Smooth muscle cell (in vitro differentiated cells): ENCODE measurements at regions not wholly inside any gene's neighbourhood (a gene's known extent, or its start where the extent isn't known, plus 50 kb on each side); places are given as distances from the start of the nearest gene placed in this dataset.

Experiments used
- DNase-seq: peaks from one replicate; lab custom pipeline; 2025; ENCODE audit not compliant: unreplicated experiment; lab: John Stamatoyannopoulos, UW
- H2AFZ ChIP-seq: fragments of 200-600 bp; sonication (generic); 2 replicates; pipeline ENCODE4 v1.6.0; 2016; ENCODE audit warnings: antibody characterized with exemption, low read depth, mild to moderate bottlenecking
- H3F3A ChIP-seq: fragments of 200-600 bp; sonication (generic); 2 replicates; pipeline ENCODE4 v1.6.0; 2017; ENCODE audit warnings: antibody characterized with exemption, low read depth
- H3K27ac ChIP-seq: fragments of 200-600 bp; sonication (generic); 2 replicates; pipeline ENCODE4 v1.5.1; 2016; ENCODE audit warnings: low read depth, mild to moderate bottlenecking
- H3K27me3 ChIP-seq: fragments of 200-600 bp; sonication (generic); 2 replicates; pipeline ENCODE4 v1.6.1; 2016; ENCODE audit warnings: low read depth, mild to moderate bottlenecking
- H3K36me3 ChIP-seq: fragments of 200-600 bp; sonication (generic); 2 replicates; pipeline ENCODE4 v1.5.1; 2016; ENCODE audit warnings: low read depth
- H3K4me1 ChIP-seq: fragments of 200-600 bp; sonication (generic); 2 replicates; pipeline ENCODE4 v1.5.1; 2016; ENCODE audit warnings: low read depth
- H3K4me2 ChIP-seq: fragments of 200-600 bp; sonication (generic); 2 replicates; pipeline ENCODE4 v1.6.0; 2016; ENCODE audit warnings: mild to moderate bottlenecking
- H3K4me3 ChIP-seq: fragments of 200-600 bp; sonication (generic); 2 replicates; pipeline ENCODE4 v1.5.1; 2016; ENCODE audit warnings: mild to moderate bottlenecking
- H3K79me2 ChIP-seq: fragments of 200-600 bp; sonication (generic); 2 replicates; pipeline ENCODE4 v1.6.0; 2016; ENCODE audit warnings: low read depth, mild to moderate bottlenecking
- H3K9ac ChIP-seq: fragments of 200-600 bp; sonication (generic); 2 replicates; pipeline ENCODE4 v1.6.0; 2016; ENCODE audit warnings: low read depth
- H3K9me3 ChIP-seq: fragments of 200-600 bp; sonication (generic); replicated peaks from 2 replicates; pipeline ENCODE4 v1.5.1; 2016; ENCODE audit warnings: low read depth
- H4K20me1 ChIP-seq: fragments of 200-600 bp; sonication (generic); 2 replicates; pipeline ENCODE4 v1.6.0; 2016; ENCODE audit warnings: low read depth
- WGBS: methylation state at CpG from one replicate; pipeline ENCODE4 v1.1.7; 2016; ENCODE audit warnings: low lambda C conversion rate; 5-methylcytosine and 5-hydroxymethylcytosine counted together
- TF ChIP-seq, protein P1 (sequence below): fragments of 200-600 bp; sonication (generic); IDR thresholded peaks from 2 replicates; pipeline ENCODE4 v1.5.1; 2017; ENCODE audit warnings: borderline replicate concordance, mild to moderate bottlenecking, antibody characterized with exemption; ENCODE audit not compliant: insufficient read depth, poor library complexity, severe bottlenecking

DNA sequence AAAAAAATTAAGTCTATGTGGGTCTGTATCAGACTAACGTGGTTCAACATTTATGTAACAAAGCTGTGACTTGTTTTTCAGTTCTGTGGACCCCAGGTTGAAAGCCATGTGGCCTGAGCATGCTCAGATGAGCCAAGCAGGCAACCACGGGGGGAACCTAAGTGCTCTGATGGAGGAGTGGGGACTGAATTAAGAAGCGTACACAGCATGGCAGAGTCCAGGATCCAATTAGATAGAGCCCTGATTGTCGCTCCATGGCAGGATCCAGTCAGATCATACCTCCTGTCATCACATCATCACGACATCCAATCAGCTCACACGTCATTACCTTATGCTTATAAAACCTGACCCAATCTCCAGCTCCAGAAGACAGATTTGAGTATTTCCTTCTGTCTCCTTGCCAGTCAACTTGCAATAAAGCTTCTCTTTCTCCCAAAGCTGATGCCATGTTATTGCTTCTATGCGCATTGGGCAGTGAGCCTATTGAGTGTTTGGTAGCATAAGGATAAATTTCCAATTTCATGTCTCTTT, 1013.1 kb upstream of the TMEM132C start:
- TF ChIP-seq, protein P1, sequence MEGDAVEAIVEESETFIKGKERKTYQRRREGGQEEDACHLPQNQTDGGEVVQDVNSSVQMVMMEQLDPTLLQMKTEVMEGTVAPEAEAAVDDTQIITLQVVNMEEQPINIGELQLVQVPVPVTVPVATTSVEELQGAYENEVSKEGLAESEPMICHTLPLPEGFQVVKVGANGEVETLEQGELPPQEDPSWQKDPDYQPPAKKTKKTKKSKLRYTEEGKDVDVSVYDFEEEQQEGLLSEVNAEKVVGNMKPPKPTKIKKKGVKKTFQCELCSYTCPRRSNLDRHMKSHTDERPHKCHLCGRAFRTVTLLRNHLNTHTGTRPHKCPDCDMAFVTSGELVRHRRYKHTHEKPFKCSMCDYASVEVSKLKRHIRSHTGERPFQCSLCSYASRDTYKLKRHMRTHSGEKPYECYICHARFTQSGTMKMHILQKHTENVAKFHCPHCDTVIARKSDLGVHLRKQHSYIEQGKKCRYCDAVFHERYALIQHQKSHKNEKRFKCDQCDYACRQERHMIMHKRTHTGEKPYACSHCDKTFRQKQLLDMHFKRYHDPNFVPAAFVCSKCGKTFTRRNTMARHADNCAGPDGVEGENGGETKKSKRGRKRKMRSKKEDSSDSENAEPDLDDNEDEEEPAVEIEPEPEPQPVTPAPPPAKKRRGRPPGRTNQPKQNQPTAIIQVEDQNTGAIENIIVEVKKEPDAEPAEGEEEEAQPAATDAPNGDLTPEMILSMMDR = no peak
- Histone ChIP-seq H3K4me3 (no peak overlapping the region), H4K20me1 (no peaks in the 10 kb centered on the region), H3K4me2 (no peak overlapping the region), H2AFZ (no peak overlapping the region), H3K27me3 (no peaks in the 10 kb centered on the region), H3K79me2 (no peaks in the 10 kb centered on the region), H3K4me1 (no peaks in the 10 kb centered on the region), H3K9ac (no peak overlapping the region), H3K27ac (no peak overlapping the region), H3K9me3 (no peaks in the 10 kb centered on the region), H3F3A (no peaks in the 10 kb centered on the region), H3K36me3 (no peaks in the 10 kb centered on the region)
- WGBS = 84% methylated on average over 7 of the region's 7 CpGs
- DNase-seq = no peak

DNA sequence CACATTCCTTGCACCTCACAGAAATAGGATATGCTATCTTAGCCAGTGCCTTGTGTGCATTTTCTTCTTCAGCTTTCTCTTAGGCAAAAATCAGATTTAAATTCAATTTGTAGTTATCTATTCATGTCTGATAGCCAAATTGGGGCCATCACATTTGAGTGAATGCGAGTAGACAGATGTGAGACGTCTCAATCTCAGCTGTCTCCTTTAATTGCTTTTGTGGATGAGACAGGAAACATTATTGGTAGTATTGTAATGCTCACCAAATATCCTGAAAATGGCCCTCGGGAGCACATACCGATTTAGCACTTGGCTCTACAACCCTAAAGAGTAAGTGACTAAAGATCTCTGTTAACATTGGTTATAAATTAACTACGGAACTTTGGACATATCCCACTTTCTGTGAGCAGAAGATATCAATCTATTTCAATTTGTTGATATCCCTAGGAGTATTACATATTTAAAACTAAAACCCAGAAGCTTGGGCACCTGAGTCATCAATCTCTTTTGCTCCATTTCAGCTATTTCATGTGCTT, 1012.5 kb upstream of the TMEM132C start:
- Histone ChIP-seq H3K4me3 (no peak overlapping the region), H3K4me1 (no peaks in the 10 kb centered on the region), H3K79me2 (no peaks in the 10 kb centered on the region), H3K27ac (no peak overlapping the region), H4K20me1 (no peaks in the 10 kb centered on the region), H3K4me2 (no peak overlapping the region), H3F3A (no peaks in the 10 kb centered on the region), H3K9me3 (no peaks in the 10 kb centered on the region), H3K9ac (no peak overlapping the region), H3K27me3 (no peaks in the 10 kb centered on the region), H2AFZ (no peak overlapping the region), H3K36me3 (no peaks in the 10 kb centered on the region)
- no peak for DNase-seq
- 83% methylated on average over 5 of the region's 5 CpGs for WGBS
- TF ChIP-seq, protein P1 = no peak

DNA sequence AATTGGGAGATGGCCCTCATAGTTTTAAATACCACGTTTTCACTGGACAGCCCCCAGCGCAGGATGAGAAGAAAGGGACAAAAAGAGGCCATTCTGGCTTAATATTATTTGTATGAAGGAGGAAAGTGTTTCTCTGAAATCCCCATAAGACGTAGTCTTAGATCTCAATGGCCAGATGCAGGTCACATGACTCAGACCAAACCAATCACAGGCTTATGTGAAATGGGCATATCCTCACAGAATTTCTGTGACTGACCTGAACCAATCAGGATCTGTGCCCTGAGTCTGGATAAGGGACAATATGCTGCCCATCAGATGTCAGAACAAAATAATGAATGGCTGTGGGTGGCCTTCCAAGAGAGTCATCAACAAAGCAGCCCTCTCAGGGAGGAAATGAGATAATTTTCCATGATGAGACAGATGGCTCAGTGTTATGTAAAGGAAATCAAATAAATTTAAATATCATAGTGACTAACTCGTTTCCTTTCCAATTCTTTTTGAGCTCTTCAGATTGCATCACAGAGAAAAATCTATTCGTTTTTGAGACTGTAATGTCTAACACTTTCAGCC, 1009.5 kb upstream of the TMEM132C start:
- H4K20me1 ChIP-seq = no peaks in the 10 kb centered on the region
- no peaks in the 10 kb centered on the region for H3K36me3 ChIP-seq
- H3K27me3 ChIP-seq = no peaks in the 10 kb centered on the region
- H3K4me2 ChIP-seq = no peak overlapping the region
- no peak for DNase-seq
- no peaks in the 10 kb centered on the region for H3F3A ChIP-seq
- H3K9me3 ChIP-seq = no peaks in the 10 kb centered on the region
- 83% methylated on average over 5 of the region's 5 CpGs for WGBS
- no peaks in the 10 kb centered on the region for H3K79me2 ChIP-seq
- H3K9ac ChIP-seq = no peak overlapping the region
- H2AFZ ChIP-seq = no peak overlapping the region
- no peak overlapping the region for H3K4me3 ChIP-seq
- no peak overlapping the region for H3K27ac ChIP-seq
- TF ChIP-seq, protein P1 = no peak
- H3K4me1 ChIP-seq = no peaks in the 10 kb centered on the region

DNA sequence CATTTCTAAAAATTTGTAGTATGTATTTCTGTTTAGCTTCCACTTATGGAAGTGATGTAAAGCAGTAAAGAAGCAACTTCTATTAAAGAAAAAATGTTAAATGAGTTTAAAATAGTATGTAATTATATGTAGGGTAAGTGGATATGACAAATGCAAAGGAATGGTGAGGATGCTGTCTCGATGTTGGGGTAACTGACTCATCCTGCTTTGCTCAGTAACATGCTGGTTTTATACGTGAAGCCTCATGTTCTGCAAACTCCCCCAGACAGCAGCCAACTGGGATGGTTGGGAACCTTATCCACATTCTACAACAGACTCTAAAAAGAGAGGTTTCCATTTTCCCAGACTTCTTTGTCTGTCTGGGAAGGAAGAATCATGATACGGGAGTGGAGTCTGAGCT, 1006.4 kb upstream of the TMEM132C start:
- Histone ChIP-seq H3K4me2 (no peak overlapping the region), H3K36me3 (no peaks in the 10 kb centered on the region), H3K4me3 (no peak overlapping the region), H3K4me1 (no peaks in the 10 kb centered on the region), H2AFZ (no peak overlapping the region), H4K20me1 (no peaks in the 10 kb centered on the region), H3K9ac (no peak overlapping the region), H3F3A (no peaks in the 10 kb centered on the region), H3K9me3 (no peaks in the 10 kb centered on the region), H3K79me2 (no peaks in the 10 kb centered on the region), H3K27me3 (no peaks in the 10 kb centered on the region), H3K27ac (no peak overlapping the region)
- WGBS = 82% methylated on average over 3 of the region's 3 CpGs
- TF ChIP-seq, protein P1 = no peak
- DNase-seq = no peak
